ENCODE measurements at regions not wholly inside any gene's neighbourhood (a gene's known extent, or its start where the extent isn't known, plus 50 kb on each side); places are given as distances from the start of the nearest gene placed in this dataset.

DNA sequence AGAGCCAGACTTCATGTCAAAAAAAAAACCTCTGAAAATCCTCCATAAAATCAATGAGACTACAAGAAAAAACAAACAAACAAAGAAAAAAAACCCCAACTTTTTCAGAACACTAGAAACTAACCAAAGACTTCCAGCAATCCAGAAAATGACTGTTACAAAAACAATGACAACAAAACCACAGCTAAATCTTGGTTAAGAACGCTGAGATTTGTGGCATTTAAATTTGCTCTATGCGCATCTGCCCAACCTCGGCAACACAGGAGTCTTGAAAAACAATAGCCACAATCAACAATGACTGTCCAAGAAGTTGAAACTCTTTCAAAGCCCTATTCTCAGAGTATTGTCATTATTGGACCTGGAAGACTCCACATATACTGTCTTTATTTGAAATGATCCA, 402.4 kb downstream of the ZFHX3 start:
- TF ChIP-seq, protein P1, sequence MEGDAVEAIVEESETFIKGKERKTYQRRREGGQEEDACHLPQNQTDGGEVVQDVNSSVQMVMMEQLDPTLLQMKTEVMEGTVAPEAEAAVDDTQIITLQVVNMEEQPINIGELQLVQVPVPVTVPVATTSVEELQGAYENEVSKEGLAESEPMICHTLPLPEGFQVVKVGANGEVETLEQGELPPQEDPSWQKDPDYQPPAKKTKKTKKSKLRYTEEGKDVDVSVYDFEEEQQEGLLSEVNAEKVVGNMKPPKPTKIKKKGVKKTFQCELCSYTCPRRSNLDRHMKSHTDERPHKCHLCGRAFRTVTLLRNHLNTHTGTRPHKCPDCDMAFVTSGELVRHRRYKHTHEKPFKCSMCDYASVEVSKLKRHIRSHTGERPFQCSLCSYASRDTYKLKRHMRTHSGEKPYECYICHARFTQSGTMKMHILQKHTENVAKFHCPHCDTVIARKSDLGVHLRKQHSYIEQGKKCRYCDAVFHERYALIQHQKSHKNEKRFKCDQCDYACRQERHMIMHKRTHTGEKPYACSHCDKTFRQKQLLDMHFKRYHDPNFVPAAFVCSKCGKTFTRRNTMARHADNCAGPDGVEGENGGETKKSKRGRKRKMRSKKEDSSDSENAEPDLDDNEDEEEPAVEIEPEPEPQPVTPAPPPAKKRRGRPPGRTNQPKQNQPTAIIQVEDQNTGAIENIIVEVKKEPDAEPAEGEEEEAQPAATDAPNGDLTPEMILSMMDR (IDR thresholded peaks at IDR 0.05 in 8 of 11, conservative IDR thresholded peaks at IDR 0.05 in 3 of 11), result no peak
- TF ChIP-seq POLR2AphosphoS5 (IDR thresholded peaks at IDR 0.05), result no peak
- TF ChIP-seq POLR2A (IDR thresholded peaks at IDR 0.05), result no peak
